NOMO-1 treated with DMSO at 0.1 percent for 48 hours (cell line): ENCODE measurements at regions not wholly inside any gene's neighbourhood (a gene's known extent, or its start where the extent isn't known, plus 50 kb on each side); places are given as distances from the start of the nearest gene placed in this dataset.

Experiments used
- DNase-seq: peaks from one replicate; lab custom pipeline; 2025; ENCODE audit not compliant: unreplicated experiment; lab: John Stamatoyannopoulos, UW

DNA sequence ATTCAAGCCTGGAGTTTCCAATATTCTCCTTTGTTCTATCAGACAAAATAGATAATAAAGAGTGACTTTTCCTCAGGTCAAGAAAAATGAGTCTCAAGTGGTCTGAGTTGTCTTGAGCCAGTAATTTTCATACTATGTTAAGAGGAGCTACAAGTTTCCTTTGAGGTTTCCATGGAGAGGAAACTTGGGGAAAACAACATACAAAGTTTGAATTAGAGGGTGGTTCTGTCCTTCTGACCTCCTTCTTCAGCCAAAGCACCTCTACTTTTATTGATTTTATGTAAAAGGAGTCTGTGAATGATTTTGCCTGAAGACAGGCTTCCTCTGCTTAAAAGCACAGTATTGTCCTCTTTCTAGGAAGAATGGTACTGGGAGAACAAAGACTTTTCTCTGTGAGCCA, 497.2 kb upstream of the PKN2 start:
- DNase-seq = no peak

DNA sequence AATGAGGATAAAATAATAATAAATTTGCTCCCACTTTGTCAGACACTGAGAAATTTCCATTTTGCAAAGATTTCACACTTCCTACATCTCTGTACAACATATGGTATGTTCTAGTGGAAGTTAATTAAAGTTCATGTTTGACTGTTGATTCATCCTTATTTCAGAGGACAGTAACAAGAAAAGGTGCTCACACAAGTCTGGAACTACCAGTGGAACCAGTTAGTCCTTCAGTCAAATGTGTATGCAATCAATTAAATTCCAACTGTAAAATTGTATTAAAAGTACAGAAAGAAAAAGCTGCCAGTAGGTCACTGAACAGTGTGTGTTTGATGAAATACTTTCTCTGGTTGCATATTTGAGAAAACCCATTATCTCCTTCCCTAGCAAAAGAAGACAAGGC, 496.0 kb upstream of the PKN2 start:
- no peak for DNase-seq

DNA sequence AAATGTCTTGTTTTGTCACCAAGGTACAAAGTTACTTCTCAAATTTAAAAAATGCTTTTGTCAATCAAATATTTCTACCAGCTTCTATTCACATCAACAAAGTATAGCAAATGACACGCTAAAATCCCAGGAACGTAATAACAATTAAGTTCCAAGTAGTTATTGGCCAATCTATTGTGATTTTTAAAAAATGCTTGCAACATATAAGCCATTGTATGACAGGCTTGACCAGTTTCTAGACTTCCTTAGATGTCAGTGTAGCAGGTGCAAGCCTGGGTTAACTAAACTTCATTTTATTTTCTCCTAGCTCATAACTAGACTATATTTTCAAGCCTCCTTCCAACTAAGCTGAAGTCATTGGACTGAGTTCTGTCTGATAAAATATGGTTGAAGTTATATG, 494.5 kb upstream of the PKN2 start:
- DNase-seq = no peak

DNA sequence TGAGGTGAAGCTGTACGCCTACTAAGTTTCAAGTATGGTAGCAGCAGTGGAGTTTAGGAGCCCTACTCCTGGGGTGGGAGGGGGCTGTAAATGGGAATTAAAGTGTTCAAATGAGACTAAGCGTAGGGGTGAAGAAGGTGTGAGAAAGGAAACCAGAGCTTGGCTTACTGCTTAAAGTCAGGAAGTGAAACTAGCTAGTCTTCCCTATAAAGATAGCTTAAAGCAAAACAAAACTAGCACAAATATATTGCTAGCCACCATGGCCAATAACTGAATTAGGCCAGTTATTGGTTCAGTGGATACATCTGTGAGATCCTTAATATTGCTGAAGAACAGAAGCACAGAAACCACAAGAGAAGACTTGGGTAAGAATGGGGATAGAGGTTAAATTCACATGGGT, 492.2 kb upstream of the PKN2 start:
- DNase-seq = peak; percentile 66

DNA sequence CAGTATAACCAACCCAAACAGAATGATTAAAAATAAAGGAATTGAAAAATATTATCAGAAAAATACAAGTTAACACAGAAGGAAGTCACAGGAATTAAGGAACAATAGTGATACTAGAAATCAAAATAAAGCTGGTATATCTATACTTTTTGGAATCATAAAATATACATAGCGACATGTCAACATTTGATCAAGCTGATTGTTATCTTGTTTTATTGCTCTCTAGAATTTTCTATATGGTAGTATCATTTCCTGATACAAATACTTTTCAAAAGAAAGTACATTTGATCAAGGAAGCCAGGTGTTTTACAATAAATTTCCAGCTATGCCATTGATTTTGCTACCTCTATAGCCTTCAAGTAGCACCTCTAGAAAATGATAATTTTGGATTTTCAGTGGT, 489.5 kb upstream of the PKN2 start:
- no peak for DNase-seq

DNA sequence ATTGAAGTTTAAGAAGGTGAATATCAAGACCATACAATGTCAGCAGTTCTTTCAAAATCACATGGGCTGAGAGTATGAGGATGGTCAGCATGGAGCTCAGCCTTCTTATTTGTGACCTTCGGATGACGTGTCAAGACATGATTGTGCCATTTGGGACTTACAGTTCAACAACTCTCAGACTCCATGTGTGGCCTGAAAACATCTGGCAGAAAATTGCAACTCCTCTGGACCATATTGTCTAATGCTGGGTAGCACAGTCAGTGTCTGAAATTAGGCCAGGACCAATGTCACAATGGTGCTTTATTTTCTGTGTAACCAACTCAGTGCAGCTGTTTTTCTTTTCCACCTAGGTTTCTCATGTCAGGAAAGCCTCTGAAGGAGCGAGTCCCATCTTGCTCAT, 483.5 kb upstream of the PKN2 start:
- DNase-seq = no peak

DNA sequence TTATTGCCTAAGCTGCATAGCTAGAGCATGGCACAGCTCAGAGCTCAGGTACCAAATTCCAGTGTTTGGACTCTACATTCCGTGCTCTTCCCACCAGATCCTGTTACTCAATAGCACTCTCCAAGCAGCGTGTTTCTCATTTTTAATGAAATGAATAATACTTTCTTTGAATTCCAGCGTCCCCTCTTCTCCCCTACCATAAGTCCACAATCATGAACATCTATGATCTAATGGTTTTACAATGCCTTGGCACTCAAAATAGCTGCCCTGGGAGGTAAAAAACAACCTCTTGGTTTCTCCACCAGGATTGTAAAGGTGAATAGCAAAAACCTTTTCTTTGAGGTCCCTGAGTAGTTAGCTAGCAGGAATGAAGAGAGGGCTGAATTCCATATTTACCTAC, 480.0 kb upstream of the PKN2 start:
- DNase-seq = no peak

DNA sequence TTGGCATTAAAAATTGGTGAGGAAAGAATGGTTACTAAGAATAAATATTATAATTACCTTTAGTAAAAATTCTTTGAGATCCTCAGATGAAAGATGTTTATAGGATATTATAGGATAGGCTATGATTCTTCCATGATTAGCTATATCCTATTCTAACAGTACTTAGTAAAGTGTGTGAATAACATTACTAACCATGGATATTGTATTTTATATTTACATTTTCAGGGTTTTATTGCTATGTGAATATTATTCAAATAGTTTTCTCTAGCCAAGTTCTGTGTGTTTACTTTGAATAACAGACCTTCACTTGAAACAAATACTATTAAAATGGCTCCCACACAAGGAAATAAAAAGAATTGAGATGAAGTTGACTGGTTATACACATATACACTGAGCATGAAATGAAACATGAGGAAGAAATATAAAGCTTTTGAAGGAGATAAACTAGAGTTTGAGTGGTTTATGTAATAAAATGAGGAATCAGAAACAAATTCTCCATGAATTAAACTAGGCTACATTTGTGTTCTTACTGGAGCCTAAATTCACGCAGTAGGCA, 479.4 kb upstream of the PKN2 start:
- no peak for DNase-seq

DNA sequence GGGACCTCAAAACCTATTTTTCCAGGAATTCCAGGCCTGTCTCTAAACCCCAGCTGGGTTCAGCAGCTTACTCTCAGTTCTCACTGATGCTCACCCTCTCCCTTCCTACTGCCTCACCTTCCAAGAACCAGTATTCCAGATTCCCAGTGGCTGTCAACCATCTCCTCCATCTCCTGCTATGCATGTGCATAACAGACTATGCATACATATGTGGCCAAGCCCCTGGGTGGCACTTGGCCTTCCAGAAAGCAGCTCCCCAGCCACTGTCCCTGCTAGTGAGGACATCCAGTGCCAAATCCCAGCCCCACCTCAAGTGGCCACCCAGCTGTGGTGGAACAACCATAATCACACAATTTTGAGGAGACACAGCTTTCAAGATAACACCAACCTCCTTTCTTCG, 475.7 kb upstream of the PKN2 start:
- DNase-seq = no peak

DNA sequence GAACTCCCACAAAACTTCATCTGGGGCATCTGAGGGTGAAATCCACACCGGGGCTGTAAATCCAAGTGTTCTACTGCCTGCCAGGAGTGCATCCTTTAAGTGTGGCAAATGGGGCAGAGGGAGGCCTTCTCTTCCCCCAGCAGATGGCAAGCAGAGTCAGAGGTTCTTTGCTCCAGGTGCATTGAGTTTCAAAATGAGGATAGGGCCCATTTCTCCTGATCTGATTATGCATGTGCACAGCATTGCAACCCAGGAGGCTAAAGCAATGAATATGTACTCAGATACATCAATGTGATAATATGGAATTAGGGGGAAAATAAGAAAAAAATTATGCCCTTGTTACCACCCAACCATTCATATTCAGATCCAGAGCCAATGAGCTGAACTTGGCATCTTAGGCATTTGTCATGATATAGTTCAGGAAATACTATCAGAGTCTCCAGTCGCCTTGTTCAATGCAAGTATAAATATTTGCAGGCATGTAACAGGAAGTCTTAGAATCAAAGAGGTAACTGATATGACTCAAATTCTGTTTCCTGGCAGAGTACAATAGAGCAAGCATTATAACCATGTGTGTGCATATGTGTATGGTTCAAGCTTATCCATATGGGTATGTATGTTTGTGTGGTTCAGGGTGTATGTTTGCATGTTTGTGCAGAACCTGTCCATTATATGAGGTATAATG, 473.8 kb upstream of the PKN2 start:
- DNase-seq = no peak

DNA sequence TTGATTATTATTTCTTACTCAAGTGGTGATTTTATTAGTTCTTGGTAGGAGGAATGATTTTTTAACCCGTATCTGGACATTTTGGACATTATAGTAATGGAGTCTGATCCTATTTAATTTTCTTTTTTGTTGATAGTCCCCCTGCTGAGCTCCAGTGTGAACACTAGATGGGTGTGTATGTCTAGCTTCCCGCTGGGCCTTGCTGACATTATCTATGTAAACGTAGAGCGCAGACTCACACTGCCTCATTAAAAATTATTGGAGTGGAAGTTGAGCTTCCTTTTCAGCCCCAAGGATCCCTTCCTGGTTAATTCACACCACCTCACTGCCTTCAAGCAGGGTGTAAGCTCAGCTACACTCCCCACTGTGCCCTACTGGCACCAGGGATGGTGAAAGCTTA, 467.6 kb upstream of the PKN2 start:
- no peak for DNase-seq

DNA sequence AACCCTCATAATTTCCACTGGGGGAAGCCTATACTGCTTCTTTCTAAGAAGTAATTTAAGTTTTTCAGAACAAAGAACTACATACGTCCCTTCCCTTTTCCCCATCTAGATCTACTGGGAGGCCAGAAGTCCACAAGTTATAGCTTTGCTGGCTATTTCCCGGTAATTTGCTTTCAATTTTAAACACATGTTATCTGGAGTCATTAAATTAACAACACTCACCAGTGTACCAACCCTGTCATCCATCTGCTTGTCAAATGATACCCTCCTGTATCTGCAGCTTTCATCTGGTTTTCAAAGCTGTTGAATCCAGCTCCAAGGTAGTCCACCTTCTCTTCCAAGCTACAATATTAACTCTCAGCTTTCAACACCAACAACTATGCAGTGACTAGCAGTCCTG, 466.7 kb upstream of the PKN2 start:
- DNase-seq = no peak

DNA sequence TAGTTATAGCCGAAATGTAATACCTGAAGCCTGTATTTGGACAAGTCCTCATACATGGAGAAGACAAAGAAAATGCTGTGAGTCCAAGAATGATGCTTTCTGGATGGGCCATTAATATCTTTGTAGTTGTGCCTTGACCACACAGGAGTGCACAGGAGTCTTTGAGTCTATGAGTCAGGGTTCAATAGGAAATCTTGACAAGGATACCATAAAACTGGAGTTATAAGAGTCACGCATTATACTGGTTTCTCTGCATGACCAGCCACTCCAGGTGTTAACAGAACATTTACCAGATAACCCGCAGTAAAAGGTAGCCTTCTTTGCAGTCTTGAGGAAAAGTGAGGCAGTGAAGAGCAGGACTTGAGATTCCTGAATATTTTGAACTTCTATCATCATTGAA, 464.6 kb upstream of the PKN2 start:
- DNase-seq = no peak

DNA sequence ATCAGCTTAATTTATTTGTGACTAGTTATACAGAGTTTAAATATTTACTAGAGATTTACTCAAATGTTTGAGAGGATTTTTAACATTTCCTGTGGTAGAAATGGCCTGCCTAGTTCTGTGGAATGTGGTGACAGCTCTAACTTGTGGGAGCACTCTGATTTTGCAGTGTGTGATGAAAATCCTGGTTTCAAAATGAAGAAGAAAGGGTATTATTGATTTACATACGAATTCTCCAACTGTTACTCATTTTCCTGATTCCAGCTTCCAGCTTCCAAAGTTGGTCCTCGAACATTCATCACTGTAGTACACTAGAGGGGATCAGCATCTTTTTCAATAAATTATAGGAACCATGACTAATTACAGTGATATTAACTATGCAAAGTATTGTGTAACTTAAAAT, 462.7 kb upstream of the PKN2 start:
- no peak for DNase-seq

DNA sequence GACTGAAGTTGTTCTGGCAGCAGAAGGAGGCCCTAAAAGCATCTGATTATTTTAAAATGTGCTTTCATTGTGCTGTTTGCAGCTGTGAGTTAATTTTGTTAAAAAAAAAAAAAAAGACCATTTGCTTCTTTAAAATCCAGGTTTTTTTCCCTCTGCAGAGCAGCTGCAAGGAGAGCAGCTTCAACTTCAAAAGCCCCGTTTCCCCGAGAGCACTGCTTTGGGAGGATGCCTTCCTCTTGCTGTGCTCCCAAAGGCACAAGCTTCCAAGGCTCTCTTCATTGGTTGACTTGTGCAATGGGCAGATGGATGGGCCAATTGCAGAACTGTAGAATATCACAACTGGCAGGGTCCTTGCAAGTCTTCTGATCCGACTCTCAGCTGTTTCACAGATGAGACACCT, 459.2 kb upstream of the PKN2 start:
- DNase-seq = no peak

DNA sequence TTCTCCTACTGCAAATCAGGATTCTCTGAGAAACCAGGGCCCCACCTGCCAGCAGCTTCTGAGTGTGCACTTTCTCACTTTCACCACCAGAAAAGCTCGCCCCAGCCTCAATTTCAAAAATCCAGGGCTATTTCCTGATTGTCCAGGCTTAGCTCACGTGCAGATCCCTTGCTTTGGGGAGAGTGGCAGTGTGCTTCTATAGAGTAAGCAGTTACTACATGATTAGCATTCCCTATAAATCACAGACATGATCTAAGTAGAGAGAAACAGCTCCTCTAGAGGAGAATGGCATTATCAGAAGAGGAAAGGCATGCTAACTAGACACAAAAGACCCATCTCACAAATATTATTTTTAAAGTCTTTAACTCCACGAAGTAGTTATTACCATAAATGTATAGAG, 456.0 kb upstream of the PKN2 start:
- no peak for DNase-seq

DNA sequence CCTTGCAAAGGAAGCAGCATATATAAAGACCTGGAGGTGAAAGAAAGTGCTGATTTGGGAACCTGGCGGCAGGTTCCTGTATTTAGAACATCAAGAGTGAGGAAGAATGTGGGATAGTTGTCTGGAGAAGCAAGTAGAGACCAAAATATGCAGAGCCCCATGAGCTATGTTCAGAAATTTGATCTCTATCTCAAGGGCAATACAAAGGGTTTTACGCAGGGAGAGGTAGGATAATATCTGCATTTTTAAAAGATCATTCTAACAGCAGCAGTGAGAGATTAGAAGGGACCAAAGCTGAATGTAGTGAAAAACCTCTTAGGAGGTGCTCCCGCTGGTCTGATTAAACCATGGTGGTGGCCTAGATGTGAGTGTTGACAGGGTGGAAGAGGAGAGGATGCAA, 453.9 kb upstream of the PKN2 start:
- no peak for DNase-seq

DNA sequence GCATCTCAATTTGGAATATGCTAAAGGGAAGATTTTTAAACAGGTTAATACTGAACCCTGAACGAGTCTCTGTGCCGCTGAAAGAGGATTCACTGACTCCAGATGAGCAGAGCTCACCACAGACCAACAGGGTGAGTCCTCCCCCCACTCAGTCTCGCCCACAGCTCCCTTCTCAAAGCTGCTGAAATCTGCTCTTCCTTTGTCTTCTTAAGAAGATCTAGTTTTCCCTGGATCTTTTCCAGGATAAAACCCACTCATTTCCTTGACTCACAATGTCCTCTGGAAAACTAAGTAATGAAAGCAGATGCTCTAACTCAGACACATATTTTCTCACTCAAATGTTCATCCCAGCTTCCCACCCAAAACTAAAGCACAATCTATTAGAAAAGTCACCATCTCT, 447.0 kb upstream of the PKN2 start:
- DNase-seq = no peak

DNA sequence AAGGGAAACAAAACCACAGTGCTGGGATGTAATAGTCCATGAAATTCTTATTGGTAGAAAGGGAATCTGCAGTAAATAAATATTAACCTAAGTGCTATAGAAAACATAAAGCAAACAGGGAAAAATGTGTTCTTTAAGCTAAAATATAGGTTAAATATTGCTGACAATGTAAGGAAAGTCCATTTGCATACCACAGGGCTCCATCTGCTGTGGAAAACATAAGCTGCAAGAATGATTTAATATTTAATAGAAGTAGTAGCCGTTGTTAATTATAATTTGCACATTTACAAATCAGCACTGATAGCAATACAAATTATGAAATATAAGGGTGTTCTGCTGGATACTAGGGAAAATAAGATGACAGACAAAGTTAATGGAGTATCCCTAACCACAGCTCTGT, 444.9 kb upstream of the PKN2 start:
- no peak for DNase-seq

DNA sequence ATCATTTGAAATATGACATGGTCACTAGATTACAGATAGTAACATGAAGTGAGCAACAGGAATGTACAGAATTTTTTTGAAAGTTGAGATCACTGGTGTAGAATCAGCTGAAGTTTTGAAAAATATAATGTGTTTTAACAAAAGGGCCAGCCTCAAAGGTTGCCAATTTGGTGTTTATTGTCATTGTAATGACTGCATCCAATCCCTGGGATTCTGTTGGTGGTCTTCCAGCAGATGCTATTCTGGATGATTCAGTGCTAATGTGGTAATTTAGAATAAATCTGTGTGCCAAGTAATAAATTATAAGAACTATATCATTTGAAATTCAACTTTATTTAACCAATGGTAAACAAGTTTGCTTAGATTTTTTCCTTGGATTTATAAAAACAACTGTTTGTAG, 436.4 kb upstream of the PKN2 start:
- no peak for DNase-seq

DNA sequence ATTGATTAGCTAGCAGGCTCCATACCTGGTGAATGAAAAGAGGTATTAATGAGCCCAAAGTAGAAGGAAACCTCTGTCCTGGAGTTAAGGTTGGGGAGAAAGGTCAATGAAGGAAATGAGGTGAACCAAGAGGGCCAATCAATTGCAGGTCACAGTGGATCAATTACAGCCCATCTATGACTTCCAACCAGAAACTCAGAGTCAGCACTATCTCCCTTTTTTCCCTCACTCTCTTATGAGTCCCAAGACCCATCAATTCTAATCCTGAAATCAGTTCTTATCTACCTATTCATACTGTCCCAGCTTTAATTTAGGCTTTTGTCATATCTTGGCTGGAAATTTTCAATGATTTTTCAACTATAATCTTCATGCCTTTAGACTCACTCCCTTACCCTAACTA, 433.2 kb upstream of the PKN2 start:
- DNase-seq = no peak

DNA sequence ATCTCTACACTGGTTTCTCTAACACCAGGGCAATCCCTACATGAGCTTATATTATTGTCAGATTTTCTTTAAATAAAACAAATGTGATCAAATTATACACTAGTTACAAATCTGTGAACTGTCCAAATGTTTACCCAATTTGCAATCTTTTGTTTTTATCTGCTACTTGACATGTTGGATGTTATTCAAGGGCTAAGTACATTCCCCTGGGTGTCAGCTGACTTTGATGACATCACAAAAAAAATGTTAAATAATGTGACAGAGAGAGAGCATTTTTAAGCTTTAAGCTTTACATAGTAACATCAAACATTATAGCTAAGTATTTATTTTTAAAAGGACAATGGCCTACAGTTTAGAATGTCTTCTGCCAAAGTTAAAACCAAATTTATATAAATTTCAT, 431.3 kb upstream of the PKN2 start:
- DNase-seq = no peak

DNA sequence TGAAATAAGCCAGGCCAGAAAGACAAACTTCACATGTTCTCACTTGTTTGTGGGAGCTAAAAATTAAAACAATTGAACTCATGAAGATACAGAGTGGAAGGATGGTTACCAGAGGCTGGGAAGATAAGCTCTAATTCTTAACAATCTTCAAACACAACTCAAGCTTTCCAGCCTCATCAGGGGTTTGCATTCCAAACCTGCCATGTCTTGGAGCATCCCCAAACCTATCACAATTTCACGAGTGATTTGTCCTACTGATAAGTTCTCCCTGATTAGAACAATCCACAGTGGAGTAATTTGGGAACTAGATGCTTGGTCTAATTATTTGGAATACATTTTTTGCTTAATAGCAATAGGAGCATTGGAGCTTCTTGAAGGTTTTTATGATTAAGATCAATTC, 418.5 kb upstream of the PKN2 start:
- no peak for DNase-seq

DNA sequence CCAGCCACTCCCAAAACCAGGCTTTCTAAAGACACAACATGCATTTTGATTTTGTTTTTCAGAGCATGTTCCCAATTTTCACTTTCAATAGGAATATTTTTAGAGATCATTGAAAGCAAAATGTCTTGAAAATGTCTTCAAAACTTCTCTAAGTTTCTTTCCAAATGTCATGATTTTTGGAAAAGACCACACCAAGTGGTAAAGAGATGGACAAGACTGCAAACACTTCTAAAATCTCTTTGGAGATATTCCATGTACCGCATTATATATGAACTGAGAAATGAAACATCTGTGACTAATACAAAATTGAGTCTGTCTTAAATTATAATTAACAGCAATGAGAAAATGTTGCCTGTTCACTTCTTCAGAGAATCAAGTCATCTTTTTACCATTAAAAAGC, 418.0 kb upstream of the PKN2 start:
- DNase-seq = no peak
